Kidney (tissue), 13 donors: ENCODE measurements at regions not wholly inside any gene's neighbourhood (a gene's known extent, or its start where the extent isn't known, plus 50 kb on each side); places are given as distances from the start of the nearest gene placed in this dataset.

Source experiments
- DNase-seq, 5 donors: peaks; one replicate each; pipeline ENCODE4 v3.0.0-alpha.2; 2013 to 2020
- FAIRE-seq: peaks from 2 replicates; lab custom pipeline; 2012; peaks lifted over from hg19 to GRCh38; lab: Jason Lieb, UNC
- H3K27ac ChIP-seq, 2 donors: one replicate each; pipeline ENCODE4 v1.7.0; 2013; ENCODE audit warnings: low read depth in 2 of 2, low read length in 2 of 2, inconsistent platforms in 1 of 2
- H3K27me3 ChIP-seq: one replicate; pipeline ENCODE4 v1.7.1; 2013; ENCODE audit warnings: low read length, inconsistent platforms; ENCODE audit not compliant: control insufficient read depth, insufficient read depth
- H3K36me3 ChIP-seq, 3 donors: one replicate each; pipeline versions ENCODE4 v1.7.0 to v1.7.1; 2013; ENCODE audit warnings: low read length in 3 of 3, control low read depth in 1 of 3, inconsistent platforms in 1 of 3; ENCODE audit not compliant: insufficient read depth in 3 of 3, control insufficient read depth in 2 of 3
- H3K4me1 ChIP-seq, 3 donors: one replicate each; pipeline versions ENCODE4 v1.7.0 to v1.7.1; 2013; ENCODE audit warnings: low read length in 3 of 3, inconsistent platforms in 1 of 3, low read depth in 1 of 3; ENCODE audit not compliant: control insufficient read depth in 2 of 3, insufficient read depth in 2 of 3
- H3K4me3 ChIP-seq, 3 donors: one replicate each; pipeline versions ENCODE4 v1.7.0 to v1.8.1; 2013; ENCODE audit warnings: low read length in 3 of 3, control low read depth in 1 of 3, inconsistent platforms in 1 of 3
- H3K9ac ChIP-seq, 3 donors: one replicate each; pipeline versions ENCODE4 v1.7.0 to v1.7.1; 2013; ENCODE audit warnings: low read length in 3 of 3, control low read depth in 1 of 3, inconsistent platforms in 1 of 3
- H3K9me3 ChIP-seq, 3 donors: one replicate each; pipeline versions ENCODE4 v1.7.0 to v1.7.1; 2013; ENCODE audit warnings: low read length in 3 of 3, control low read depth in 1 of 3, inconsistent platforms in 1 of 3; ENCODE audit not compliant: control insufficient read depth in 2 of 3, insufficient read depth in 1 of 3
- CTCF ChIP-seq: IDR thresholded peaks from 3 replicates; pipeline ENCODE4 v1.5.1; 2012; ENCODE audit warnings: mild to moderate bottlenecking, moderate library complexity, borderline replicate concordance; ENCODE audit not compliant: insufficient read depth; ENCODE audit errors: extremely low read depth
- intact Hi-C: fragments of 100-400 bp; cut with DNase I; formaldehyde crosslinking; loops from one replicate; pipeline ENCODE4 v1.11.1; 2022
- donor health status: control.
- donor health status: control.
- donor health status: control.
- donor health status: control.
- donor health status: control.
- donor health status: DM: yes; HTN: yes; CAD: no.
- donor health status: Normal renal cell carcinoma (clear cell type).

- Histone ChIP-seq H3K36me3 (no peaks in the 10 kb centered on the region), H3K4me3 (no peak overlapping the region), H3K27ac (no peak overlapping the region), H3K9me3 (peaks cover 0 to 4% (median 0%) of the 10 kb centered on the region in 3 donors), H3K4me1 (no peaks in the 10 kb centered on the region), H3K27me3 (no peaks in the 10 kb centered on the region), H3K9ac (no peak overlapping the region)
- intact Hi-C loops: no loop called here
- FAIRE-seq (no peak), DNase-seq (no peak)
- no peak for TF ChIP-seq CTCF
These were observed 695.4 kb upstream of the ID2 start for GRCh38 chr2:7986431-7986830.

DNA sequence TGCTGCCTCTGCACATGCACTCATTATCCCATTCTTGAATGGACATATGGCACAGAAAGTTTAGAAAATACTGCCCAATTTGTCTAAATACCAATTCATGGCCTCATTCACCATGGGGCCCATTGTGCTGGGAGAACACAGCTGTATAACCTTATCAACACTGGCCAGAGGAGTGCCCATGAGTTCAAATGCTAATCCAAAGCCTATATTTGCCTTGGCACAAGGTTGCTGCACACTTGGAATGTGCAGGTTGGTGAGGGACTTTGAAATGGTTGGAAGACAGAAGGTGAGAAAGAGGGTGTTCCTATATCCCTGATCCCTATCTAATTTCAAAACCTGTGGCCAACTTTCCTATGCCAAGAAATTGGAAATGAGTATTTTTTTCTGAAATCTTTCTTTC is 693.9 kb upstream of the ID2 start:
- intact Hi-C loops: no loop called here
- no peaks in the 10 kb centered on the region for H3K9me3 ChIP-seq
- no peak for FAIRE-seq
- no peak for DNase-seq
- no peaks in the 10 kb centered on the region for H3K36me3 ChIP-seq
- H3K4me1 ChIP-seq: no peaks in the 10 kb centered on the region
- H3K9ac ChIP-seq: no peak overlapping the region
- no peaks in the 10 kb centered on the region for H3K27me3 ChIP-seq
- TF ChIP-seq CTCF: no peak
- H3K4me3 ChIP-seq: no peak overlapping the region
- no peak overlapping the region for H3K27ac ChIP-seq

DNA sequence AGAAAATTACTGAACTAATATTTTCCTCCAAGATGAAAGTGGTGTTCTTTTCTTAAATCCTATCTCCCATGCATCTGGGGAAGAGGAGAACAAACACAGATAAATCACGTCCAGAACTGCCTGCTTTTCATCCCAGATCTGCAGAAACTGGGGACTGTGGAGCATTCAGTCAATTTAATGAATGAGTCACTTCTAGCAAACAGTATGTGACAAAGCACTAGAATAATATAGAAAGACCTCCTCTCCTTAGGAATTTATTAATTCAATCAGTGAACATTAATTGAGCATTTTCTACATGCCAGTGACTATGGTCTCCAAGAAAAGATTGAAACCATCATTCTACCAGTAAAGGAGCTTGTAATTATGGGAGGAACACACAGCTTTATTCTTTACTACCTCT is 693.4 kb upstream of the ID2 start:
- no peak for DNase-seq
- no peaks in the 10 kb centered on the region for H3K4me1 ChIP-seq
- H3K27me3 ChIP-seq: no peaks in the 10 kb centered on the region
- TF ChIP-seq CTCF: no peak
- H3K4me3 ChIP-seq: no peak overlapping the region
- no peaks in the 10 kb centered on the region for H3K9me3 ChIP-seq
- intact Hi-C loops: no loop called here
- no peak for FAIRE-seq
- H3K36me3 ChIP-seq: no peaks in the 10 kb centered on the region
- no peak overlapping the region for H3K27ac ChIP-seq
- no peak overlapping the region for H3K9ac ChIP-seq

DNA sequence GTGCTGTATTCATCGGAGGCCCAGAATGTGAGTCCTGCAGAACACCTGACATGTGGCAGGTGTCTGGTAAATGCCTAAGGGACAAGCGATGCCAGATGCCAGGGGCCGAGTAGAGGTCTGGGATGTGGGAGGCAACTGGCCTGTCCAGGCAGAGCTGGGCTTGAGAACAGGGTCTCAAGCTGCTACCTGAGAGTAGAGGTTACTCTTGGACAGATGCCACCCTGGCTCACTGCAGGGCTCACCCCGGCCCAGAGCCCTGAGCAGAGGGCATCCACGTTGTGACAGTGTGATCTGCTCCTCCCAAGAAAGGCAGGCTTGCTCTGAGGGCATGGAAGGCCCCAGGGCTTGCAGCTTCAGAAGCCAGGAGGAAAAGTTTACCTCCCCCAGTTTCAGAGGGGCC is 692.0 kb upstream of the ID2 start:
- no peak for FAIRE-seq
- no peaks in the 10 kb centered on the region for H3K36me3 ChIP-seq
- no peak overlapping the region for H3K4me3 ChIP-seq

More for the DNA sequence above, 692.0 kb upstream of the ID2 start:
- Histone ChIP-seq H3K9me3 (no peaks in the 10 kb centered on the region), H3K27me3 (no peaks in the 10 kb centered on the region), H3K9ac (no peak overlapping the region), H3K4me1 (no peaks in the 10 kb centered on the region), H3K27ac (no peak overlapping the region)
- TF ChIP-seq CTCF: no peak
- DNase-seq: no peak
- intact Hi-C loops: no loop called here
